Mesenteric fat pad (tissue), 1 donor: ENCODE measurements at regions not wholly inside any gene's neighbourhood (a gene's known extent, or its start where the extent isn't known, plus 50 kb on each side); places are given as distances from the start of the nearest gene placed in this dataset.

Experiments
- DNase-seq: peaks from one replicate; pipeline ENCODE4 v3.0.0-alpha.2; 2020; ENCODE audit warnings: low spot score
- donor health status: DM: yes; HTN: yes; CAD: no.

GRCh38 chr2:120880381-120880780 lies 144.7 kb downstream of the GLI2 start:
- DNase-seq = no peak

GRCh38 chr2:120881981-120882788 lies 146.5 kb downstream of the GLI2 start:
- no peak for DNase-seq

GRCh38 chr2:120883607-120884440 lies 148.2 kb downstream of the GLI2 start:
- no peak for DNase-seq

DNA sequence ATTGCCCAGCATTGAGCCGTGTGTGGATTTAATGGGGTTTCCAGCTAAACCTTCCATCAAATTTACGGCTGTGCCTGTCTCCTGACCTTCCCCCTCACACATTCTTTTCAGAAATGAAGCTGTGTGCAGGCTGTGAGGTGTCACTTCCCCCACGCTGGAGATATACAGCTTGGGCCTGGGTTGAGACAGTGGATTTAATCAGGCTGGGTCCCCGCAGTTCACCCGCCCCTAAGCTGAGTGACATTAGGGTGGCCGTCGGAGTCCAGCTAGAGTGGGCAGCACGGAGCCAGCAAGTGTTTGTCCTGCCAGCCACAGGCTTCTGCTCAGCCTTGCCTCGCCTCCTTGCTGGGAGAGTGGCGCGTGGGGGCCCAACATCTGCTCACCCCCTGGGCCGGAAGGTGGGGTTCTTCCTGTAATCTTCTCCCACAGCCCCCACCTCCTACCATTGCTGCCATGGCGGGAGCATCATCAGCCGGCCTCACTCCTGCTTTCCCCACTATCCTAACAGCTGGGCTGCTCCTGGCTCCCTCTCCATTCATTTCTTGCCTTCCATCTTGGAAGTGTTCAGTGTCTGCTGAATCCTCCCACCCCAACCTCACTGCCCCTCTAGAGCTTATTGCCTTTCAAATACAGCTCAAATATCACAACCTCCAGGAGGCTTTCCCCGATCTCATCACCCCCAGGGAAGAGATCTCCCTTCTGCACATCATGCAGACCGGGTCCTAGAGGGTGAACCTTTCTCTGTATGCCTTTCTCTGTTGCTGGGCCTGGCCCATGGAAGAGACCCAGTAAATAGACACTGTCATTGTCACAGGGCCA lies 149.0 kb downstream of the GLI2 start:
- no peak for DNase-seq

DNA sequence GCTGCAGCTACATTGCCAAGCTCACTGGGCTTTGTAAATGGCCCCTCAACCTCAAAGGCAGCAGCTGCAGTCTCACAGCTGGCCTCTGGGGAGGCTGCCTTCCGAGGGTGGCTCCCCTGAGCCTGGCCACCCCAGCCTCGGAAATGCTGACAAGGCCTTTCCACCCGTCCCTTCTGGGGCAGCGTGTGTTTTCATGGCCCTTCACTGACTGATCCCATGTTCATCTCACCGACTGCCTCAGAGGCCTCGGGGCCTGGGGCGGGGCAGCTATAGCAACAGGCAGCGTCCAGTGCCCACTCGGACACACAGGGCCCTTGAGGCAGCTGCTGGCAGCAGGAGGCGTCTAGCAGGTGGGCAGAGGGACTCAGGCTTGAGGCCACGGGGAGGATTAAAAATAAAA lies 149.7 kb downstream of the GLI2 start:
- no peak for DNase-seq

DNA sequence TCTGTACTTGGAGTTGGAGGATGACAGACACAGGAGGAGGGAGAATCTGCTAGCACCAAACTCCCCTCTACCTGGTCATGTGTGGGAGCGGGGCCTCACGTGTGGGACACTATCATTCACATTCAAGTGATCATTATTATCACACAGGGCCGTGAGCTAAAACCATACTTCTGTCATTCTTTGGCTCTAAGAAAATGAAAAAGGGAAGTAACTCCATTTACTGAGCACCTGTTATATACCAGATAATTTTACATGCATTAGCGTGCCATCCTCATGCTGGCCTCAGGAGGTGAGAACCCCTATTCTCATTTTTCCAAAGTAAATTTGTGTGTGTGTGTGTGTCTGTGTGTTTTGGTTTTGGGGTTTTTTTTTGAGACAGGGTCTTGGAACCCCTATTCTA lies 150.1 kb downstream of the GLI2 start:
- no peak for DNase-seq

DNA sequence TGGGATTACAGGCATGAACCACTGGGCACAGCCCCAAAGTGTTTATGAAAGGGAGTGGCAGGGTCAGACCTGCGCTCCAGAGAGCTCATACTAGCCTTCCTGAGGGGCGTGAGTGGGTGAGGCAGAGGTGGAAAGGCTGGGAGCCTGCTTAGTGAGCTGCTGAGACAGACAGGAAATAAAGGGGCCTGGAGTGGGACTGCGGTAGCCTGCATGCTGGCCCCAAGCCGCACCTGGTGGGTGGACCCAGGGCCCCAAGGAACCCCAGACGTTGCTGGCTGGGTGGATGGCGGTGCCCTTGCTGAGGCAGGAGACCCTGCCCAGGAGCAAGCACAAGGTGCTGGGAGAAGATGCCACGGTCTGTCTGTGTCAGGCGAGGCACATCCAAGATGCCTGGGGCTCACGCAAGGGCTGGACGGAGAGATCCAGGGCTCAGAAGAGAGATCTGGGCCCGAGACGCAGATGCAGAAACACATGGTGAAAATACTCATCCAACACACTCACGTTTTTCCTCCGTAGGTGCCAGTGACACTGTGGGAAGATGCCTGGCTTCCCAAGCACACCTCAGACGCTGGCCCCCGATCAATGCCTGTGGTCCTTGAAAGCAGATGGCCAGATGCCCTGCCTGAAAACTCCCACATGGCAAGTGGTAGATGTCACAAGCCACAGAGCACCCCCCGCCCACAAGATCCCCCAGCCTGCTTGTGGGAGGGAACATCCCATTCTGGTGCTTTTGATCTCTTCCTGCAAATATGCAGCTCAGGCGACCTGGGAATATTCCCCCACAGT lies 151.1 kb downstream of the GLI2 start:
- DNase-seq = no peak

DNA sequence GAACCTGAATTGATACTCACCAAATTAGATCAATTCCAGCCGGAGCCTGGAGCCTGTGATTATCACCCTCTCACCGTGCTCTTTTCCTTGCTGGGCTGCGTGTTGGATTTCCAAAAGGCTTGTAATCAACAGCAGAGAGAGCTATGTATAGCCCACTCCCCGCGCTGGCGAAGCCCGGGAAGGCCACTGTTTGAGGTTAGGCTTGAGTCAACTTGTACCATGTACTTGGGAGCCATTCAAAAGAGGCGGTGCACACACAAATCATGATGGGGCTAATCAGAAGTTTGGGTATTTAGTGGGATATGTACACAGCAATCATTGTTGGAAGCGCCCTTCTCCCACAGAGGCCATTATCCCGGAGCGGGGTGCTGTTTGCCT lies 151.6 kb downstream of the GLI2 start:
- DNase-seq = no peak

DNA sequence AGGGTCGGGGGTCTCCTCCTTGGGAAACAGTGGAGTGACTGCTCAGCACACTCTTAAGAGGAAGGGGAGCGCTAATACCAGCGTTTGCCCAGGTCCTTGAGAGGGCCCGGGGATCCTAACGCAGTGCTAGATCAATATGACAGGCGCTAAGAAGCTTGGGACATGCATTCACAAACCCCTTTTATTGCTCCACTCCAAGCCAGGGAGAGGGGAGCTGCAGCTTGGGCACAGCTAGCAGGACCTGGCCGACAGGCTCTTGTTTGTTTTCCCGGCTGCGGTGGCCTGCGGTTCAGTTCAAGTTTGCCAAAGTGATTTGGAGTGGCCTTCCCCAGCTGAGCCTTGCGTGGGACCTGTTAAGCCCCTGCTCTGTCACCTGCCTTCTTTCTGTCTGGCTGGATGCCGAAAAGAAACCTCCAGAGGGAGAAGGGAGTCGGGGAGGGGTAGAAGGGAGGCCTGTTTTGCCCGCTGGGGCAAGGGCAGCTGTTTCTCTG lies 152.1 kb downstream of the GLI2 start:
- DNase-seq = no peak

DNA sequence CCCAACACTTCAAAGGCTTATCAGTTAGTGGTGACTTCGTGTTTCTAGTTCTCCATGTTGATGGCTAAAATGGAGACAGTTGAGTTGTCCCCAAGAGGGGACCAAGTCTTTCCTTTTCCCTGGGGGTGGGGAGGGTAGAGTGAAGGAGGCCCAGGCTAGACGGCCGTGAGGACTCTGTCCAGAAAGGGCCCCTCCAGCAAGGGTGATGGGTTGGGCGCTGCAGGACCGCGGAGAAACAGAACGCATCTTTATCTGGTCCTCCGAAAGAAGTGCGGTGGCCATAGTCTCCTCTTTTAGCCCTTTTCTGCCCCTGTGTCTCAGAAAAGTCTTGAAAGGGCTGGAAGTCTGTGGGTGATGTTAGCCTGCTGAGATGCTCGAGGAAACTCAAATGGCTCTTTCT lies 153.2 kb downstream of the GLI2 start:
- no peak for DNase-seq

GRCh38 chr2:120889936-120890335 lies 154.3 kb downstream of the GLI2 start:
- DNase-seq = no peak

GRCh38 chr2:120890566-120891360 lies 155.1 kb downstream of the GLI2 start:
- no peak for DNase-seq

DNA sequence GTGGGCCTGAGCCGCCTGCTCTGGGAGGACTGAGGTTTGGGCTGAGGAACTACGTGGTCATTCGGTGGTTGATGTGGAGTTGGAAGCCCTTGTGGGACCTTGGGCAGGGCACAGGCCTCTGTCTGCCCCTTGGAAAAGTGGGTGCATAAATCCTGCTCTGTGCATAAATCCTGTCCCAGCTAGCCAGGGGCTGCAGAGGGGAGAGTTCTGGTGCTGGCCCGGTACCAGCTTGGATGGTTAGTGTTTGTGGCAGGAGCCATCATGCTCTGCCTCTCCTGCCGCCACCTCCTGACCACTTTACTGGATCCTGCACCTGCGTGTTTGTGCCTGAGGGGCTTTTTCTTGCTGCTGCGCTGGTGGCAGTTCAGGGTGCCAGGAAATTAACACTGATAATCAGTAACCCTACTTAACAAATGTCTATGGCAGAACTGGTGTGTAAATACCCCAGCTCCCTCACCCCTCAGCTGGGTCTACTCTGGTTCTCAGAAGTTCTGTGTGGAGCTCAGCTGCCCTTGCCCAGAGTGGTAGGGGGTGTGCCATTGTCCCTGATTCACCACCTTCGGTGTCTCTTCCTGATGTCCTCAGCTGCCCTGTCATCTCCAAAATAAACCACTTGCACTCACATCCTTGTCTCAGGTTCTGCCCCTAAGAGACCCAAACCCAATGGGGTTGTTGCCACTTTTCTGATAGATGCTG lies 156.8 kb downstream of the GLI2 start:
- no peak for DNase-seq

GRCh38 chr2:120892967-120893667 lies 157.4 kb downstream of the GLI2 start:
- DNase-seq = no peak

DNA sequence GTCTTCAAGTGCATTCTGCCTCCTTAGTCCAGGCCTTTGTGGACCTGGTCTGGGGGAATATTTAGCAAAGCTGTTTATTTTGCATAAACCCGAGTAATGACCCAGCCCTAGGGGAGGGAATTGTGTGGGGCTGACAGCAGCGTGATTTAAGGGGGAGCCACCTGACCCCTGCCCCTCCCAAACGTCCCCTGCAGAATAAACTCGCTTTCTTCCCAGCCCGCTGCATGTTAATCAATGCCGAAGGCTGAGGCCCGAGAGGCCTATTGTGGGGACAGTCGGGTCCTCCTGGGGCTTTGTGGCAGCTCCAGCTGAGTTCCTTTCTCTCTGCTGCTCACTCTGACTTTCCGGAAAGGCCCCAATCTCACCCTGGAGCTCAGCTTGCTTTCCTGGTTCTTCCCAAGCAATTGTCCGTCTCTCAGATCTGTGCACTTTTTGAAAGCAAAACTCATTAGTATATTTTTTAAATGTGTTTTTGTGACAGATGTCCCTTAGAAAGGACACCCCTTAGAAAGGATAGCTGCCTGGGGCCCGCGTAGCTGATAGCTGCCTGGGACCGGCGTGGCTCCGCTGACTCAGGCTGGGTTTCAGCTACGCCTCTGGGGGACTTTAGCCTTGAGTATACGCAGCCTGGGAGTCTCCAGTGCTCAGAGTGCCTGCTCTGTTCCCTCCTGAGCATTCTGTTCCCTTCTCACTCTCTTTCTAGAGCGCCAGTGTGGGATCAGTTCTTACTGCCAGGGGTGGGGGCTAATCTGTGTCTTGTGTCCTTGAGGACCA lies 158.3 kb downstream of the GLI2 start:
- no peak for DNase-seq

DNA sequence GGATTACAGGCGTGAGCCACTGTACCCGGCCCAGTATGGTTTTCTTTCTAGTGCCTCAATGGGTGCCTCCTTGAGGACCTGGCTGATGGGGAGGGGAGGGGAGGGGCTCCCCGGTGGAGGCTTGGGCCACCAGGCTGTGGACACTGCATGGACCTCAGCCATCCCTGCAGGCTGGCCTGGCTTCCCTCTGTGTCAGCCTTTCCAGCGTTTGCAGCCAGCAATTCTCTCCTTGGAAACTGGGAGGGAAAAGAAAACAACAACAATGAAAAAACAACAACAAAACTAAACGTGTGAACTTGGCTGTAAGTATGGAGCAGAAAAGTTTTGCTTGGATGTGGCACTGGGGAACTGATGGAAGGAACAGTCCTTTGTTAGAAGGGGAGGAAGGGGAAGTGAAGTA lies 159.3 kb downstream of the GLI2 start:
- DNase-seq = no peak

DNA sequence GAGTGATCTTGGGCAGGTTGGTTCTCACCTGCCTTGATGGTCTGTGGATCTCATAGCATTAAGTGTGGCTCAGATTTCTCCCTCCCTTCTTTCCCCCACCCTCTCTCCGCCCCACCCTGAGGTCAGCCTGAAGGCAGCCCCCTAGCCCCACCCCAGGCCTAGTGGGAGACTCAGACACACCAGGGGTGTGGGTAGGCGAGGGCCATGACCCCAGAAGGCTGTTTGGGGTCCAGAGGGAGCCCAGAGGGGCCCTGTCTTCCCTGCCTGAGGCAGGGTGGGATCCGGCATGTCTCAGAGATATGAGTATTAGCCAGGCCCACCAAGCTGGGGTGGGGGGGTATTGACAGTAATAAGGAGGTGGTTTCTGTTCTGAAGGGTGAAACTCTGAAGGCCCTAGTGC lies 160.5 kb downstream of the GLI2 start:
- DNase-seq = no peak

DNA sequence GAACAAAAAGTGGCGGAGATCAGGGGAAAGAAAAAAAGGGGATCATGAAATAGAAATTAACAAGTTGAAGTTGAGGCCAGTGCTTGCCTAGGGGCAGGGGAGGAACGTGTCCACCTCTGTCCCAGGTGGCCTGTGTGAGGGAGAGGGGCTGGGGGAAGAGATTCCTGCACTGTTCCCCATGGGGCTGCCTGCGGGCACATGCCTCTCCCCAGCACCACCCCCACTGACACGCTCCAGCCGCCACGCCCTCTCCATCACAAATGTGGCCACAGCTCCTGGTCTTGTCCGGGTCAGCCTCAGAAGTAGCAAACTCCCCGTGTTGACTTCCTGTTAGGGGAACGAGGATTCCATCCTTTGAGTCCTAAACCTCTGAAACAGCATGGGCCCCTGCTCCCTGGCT lies 161.2 kb downstream of the GLI2 start:
- DNase-seq = no peak
